Thyroid gland (tissue), 4 donors: ENCODE measurements at regions not wholly inside any gene's neighbourhood (a gene's known extent, or its start where the extent isn't known, plus 50 kb on each side); places are given as distances from the start of the nearest gene placed in this dataset.

Source experiments
- DNase-seq, 2 donors: peaks; one replicate each; pipeline ENCODE4 v3.0.0-alpha.2; 2019
- H3K27ac ChIP-seq, 3 donors: fragments of 200-600 bp; sonication (generic); 1 replicate in 2 of 3; 2 replicates in 1 of 3; pipeline ENCODE4 v1.5.1; 2016 to 2019; ENCODE audit warnings: mild to moderate bottlenecking in 1 of 3, moderate library complexity in 1 of 3
- H3K27me3 ChIP-seq: fragments of 200-600 bp; sonication (generic); one replicate; pipeline ENCODE4 v1.5.1; 2019
- H3K36me3 ChIP-seq, 2 donors: fragments of 200-600 bp; sonication (generic); one replicate each; pipeline ENCODE4 v1.5.1; 2016 to 2019
- H3K4me1 ChIP-seq, 2 donors: fragments of 200-600 bp; sonication (generic); one replicate each; pipeline ENCODE4 v1.5.1; 2017 to 2019
- H3K4me3 ChIP-seq, 3 donors: fragments of 200-600 bp; sonication (generic); replicated peaks in 1 of 3; 1 replicate in 2 of 3; 2 replicates in 1 of 3; pipeline ENCODE4 v1.5.1; 2016; ENCODE audit warnings: mild to moderate bottlenecking in 1 of 3
- H3K9me3 ChIP-seq: fragments of 200-600 bp; sonication (generic); one replicate; pipeline ENCODE4 v1.5.1; 2017
- CTCF ChIP-seq, 6 experiments: fragments of 200-600 bp in 3 of 6; fragments of 450-650 bp in 3 of 6; sonication (generic) in 3 of 6; IDR thresholded peaks; one replicate each; pipeline ENCODE4 v1.5.1; 2016 to 2019; ENCODE audit warnings: antibody characterized with exemption in 6 of 6, mild to moderate bottlenecking in 2 of 6, inconsistent platforms in 1 of 6, moderate library complexity in 1 of 6
- POLR2A ChIP-seq, 2 donors: fragments of 450-650 bp; IDR thresholded peaks; one replicate each; pipeline ENCODE4 v1.6.1; 2017; ENCODE audit warnings: antibody characterized with exemption in 2 of 2, mild to moderate bottlenecking in 2 of 2, moderate library complexity in 1 of 2
- WGBS, 2 donors: methylation state at CpG; one replicate each; pipeline ENCODE4 v1.1.5; 2017; 5-methylcytosine and 5-hydroxymethylcytosine counted together
- intact Hi-C: fragments of 100-400 bp; cut with DNase I; formaldehyde crosslinking; loops from one replicate; pipeline ENCODE4 v1.15.1; 2023

- H3K4me1 ChIP-seq = no peaks in the 10 kb centered on the region
- no peak for DNase-seq
- H3K27ac ChIP-seq = no peak overlapping the region
Measured at GRCh38 chr7:10579561-10579960, 394.1 kb upstream of the PHF14 start.

GRCh38 chr7:10584886-10585285 lies 388.8 kb upstream of the PHF14 start:
- WGBS, 2 donors = 51 to 58% methylated on average over 4 of the region's 4 CpGs
- intact Hi-C loops = no loop called here
- Histone ChIP-seq H3K4me3 (no peak overlapping the region), H3K36me3 (no peaks in the 10 kb centered on the region), H3K9me3 (no peaks in the 10 kb centered on the region), H3K27ac (no peak overlapping the region), H3K27me3 (no peaks in the 10 kb centered on the region), H3K4me1 (no peaks in the 10 kb centered on the region)
- DNase-seq = no peak
- TF ChIP-seq CTCF (IDR thresholded peaks at IDR 0.05) = no peak
- TF ChIP-seq POLR2A (IDR thresholded peaks at IDR 0.05) = no peak

More at GRCh38 chr7:10579561-10579960, 394.1 kb upstream of the PHF14 start:
- no peaks in the 10 kb centered on the region for H3K27me3 ChIP-seq
- WGBS, 2 donors = 58 to 65% methylated on average over 3 of the region's 3 CpGs
- H3K9me3 ChIP-seq = no peaks in the 10 kb centered on the region
- no peak overlapping the region for H3K4me3 ChIP-seq
- no peak for TF ChIP-seq POLR2A (IDR thresholded peaks at IDR 0.05)
- TF ChIP-seq CTCF (IDR thresholded peaks at IDR 0.05) = no peak
- intact Hi-C loops = no loop called here
- H3K36me3 ChIP-seq = no peaks in the 10 kb centered on the region

- H3K27me3 ChIP-seq = no peaks in the 10 kb centered on the region
- H3K27ac ChIP-seq = no peak overlapping the region
- no peaks in the 10 kb centered on the region for H3K36me3 ChIP-seq
- H3K4me3 ChIP-seq = no peak overlapping the region
- H3K9me3 ChIP-seq = no peaks in the 10 kb centered on the region
- no peaks in the 10 kb centered on the region for H3K4me1 ChIP-seq
- no peak for DNase-seq
- intact Hi-C loops = no loop called here
- WGBS, 2 donors = 83 to 91% methylated on average over 1 of the region's 1 CpG
- TF ChIP-seq CTCF (IDR thresholded peaks at IDR 0.05) = no peak
- TF ChIP-seq POLR2A (IDR thresholded peaks at IDR 0.05) = no peak
Measured at GRCh38 chr7:10588084-10588483, 385.6 kb upstream of the PHF14 start.

GRCh38 chr7:10592604-10593003 lies 381.1 kb upstream of the PHF14 start:
- H3K4me1 ChIP-seq = no peaks in the 10 kb centered on the region
- WGBS, 2 donors = 91 to 96% methylated on average over 2 of the region's 2 CpGs
- no peak for TF ChIP-seq CTCF (IDR thresholded peaks at IDR 0.05)
- TF ChIP-seq POLR2A (IDR thresholded peaks at IDR 0.05) = no peak
- intact Hi-C loops = no loop called here
- H3K27me3 ChIP-seq = no peaks in the 10 kb centered on the region
- H3K27ac ChIP-seq = no peak overlapping the region
- H3K4me3 ChIP-seq = no peak overlapping the region
- DNase-seq = no peak
- no peaks in the 10 kb centered on the region for H3K9me3 ChIP-seq
- no peaks in the 10 kb centered on the region for H3K36me3 ChIP-seq

- Histone ChIP-seq H3K4me1 (no peaks in the 10 kb centered on the region), H3K36me3 (no peaks in the 10 kb centered on the region), H3K27ac (no peak overlapping the region), H3K4me3 (no peak overlapping the region), H3K27me3 (no peaks in the 10 kb centered on the region), H3K9me3 (no peaks in the 10 kb centered on the region)
- TF ChIP-seq POLR2A (IDR thresholded peaks at IDR 0.05) = no peak
- TF ChIP-seq CTCF (IDR thresholded peaks at IDR 0.05) = no peak
- intact Hi-C loops = no loop called here
- DNase-seq = no peak
- 89 to 91% methylated on average over 4 of the region's 4 CpGs for WGBS, 2 donors
Measured at GRCh38 chr7:10593080-10593479, 380.6 kb upstream of the PHF14 start.
